Calu3 (cell line): ENCODE measurements at regions not wholly inside any gene's neighbourhood (a gene's known extent, or its start where the extent isn't known, plus 50 kb on each side); places are given as distances from the start of the nearest gene placed in this dataset.
"Not testable (repeated sequence)": the region's sequence is repeated elsewhere in the genome, so short reads cannot be mapped to it uniquely, and the experiment has no call there.

Experiments used
- BruUV-seq: library from RNA; stranded (reverse); fragments of 400-500 nt; replicated peaks from 2 replicates; lab custom pipeline; 2021; lab: Mats Ljungman, UMichigan
- CTCF ChIA-PET: fragments of 300-600 bp; sonication (Branson Sonifier 250); formaldehyde crosslinking; loops from one replicate; lab custom pipeline; 2022; ENCODE audit warnings: antibody characterized with exemption; lab: Charles Lee
- DNase-seq: peaks from one replicate; pipeline ENCODE4 v3.0.0; 2022
- H3K27ac Mint-ChIP-seq: one replicate; pipeline ENCODE4 v1.8.0; 2022; ENCODE audit warnings: mixed read lengths; ENCODE audit not compliant: unreplicated experiment
- H3K27me3 Mint-ChIP-seq: one replicate; pipeline ENCODE4 v1.8.0; 2022; ENCODE audit warnings: mixed read lengths; ENCODE audit not compliant: unreplicated experiment
- H3K36me3 Mint-ChIP-seq: one replicate; pipeline ENCODE4 v1.8.0; 2022; ENCODE audit warnings: mild to moderate bottlenecking, moderate library complexity, mixed read lengths; ENCODE audit not compliant: insufficient read depth, unreplicated experiment
- H3K4me1 Mint-ChIP-seq: one replicate; pipeline ENCODE4 v1.8.0; 2022; ENCODE audit warnings: mild to moderate bottlenecking, low read depth, mixed read lengths; ENCODE audit not compliant: unreplicated experiment
- H3K4me3 Mint-ChIP-seq: one replicate; pipeline ENCODE4 v1.8.0; 2022; ENCODE audit warnings: mild to moderate bottlenecking, low read depth, moderate library complexity, mixed read lengths; ENCODE audit not compliant: unreplicated experiment
- H3K9me3 Mint-ChIP-seq: one replicate; pipeline ENCODE4 v1.8.0; 2022; ENCODE audit warnings: low read depth, mixed read lengths; ENCODE audit not compliant: unreplicated experiment
- intact Hi-C: fragments of 100-400 bp; cut with micrococcal nuclease; formaldehyde crosslinking; loops from one replicate; pipeline ENCODE4 v1.10.0; 2022; ENCODE audit not compliant: unreplicated experiment
- TF ChIP-seq, protein P1 (sequence below): fragments of 200-600 bp; IDR thresholded peaks from one replicate; pipeline ENCODE4 v1.8.0; 2022; ENCODE audit warnings: antibody characterized with exemption; ENCODE audit not compliant: unreplicated experiment

DNA sequence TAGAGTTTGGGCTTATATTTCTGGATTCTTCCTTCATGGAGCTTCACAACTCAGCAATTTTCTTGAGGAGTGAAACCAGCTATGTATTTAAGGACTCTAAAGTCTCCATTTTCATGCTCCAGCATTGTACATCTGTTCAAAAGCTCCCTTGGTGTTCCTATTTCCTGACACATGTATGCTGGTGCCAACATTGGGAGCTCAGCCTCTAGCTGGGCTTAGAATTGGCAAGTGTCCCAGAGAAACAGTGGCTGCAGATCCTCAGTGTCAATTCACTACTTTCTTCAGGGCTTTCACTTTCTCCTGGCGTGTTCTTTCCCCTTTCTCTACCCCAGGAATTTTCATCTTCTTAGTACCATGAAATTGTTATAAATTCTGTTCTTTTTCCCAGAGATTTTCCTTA, 103.1 kb downstream of the ZNF467 start:
- CTCF ChIA-PET = interaction anchor here (2.1 kb wide), 1 partner anchor 72 kb away, joined by 10 read pairs; no protein-coding TSS in a partner anchor
- peaks cover 11% of the 10 kb centered on the region for H3K4me1 Mint-ChIP-seq
- no peak overlapping the region for H3K4me3 Mint-ChIP-seq
- BruUV-seq = no TSS peak
- intact Hi-C loops = no loop called here
- H3K36me3 Mint-ChIP-seq = no peaks in the 10 kb centered on the region
- DNase-seq = no peak
- no peak overlapping the region for H3K27ac Mint-ChIP-seq
- TF ChIP-seq, protein P1, sequence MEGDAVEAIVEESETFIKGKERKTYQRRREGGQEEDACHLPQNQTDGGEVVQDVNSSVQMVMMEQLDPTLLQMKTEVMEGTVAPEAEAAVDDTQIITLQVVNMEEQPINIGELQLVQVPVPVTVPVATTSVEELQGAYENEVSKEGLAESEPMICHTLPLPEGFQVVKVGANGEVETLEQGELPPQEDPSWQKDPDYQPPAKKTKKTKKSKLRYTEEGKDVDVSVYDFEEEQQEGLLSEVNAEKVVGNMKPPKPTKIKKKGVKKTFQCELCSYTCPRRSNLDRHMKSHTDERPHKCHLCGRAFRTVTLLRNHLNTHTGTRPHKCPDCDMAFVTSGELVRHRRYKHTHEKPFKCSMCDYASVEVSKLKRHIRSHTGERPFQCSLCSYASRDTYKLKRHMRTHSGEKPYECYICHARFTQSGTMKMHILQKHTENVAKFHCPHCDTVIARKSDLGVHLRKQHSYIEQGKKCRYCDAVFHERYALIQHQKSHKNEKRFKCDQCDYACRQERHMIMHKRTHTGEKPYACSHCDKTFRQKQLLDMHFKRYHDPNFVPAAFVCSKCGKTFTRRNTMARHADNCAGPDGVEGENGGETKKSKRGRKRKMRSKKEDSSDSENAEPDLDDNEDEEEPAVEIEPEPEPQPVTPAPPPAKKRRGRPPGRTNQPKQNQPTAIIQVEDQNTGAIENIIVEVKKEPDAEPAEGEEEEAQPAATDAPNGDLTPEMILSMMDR = no peak
- no peaks in the 10 kb centered on the region for H3K9me3 Mint-ChIP-seq
- peaks cover 73% of the 10 kb centered on the region for H3K27me3 Mint-ChIP-seq

DNA sequence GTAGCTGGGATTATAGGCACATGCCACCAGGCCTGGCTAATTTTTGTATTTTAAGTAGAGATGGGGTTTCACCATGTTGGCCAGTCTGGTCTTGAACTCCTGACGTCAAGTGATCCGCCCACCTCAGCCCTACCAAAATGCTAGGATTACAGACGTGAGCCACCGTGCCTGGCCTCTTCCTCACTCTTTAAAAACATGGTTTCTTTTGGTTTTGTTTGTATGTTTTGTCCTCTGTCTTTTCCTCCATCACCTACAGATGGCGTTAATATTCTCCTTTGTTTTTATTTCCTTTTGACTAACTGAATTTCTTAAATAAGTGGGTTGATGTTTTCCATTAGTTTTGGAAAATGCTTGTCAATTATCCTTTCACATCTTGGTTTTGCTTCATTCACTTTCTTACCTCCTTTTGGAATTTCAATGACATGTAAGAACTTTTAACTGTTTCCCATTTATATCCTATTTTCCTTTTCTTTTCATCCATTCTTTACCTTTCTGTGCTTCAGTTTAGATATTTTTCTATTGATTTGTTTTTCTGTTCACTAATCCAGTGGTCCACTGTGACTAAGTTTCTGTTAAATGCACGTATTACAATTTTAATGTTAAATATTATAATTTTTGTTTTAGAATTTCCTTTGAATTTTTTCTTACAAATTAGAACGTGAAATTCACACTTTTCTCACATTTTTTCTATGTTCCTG, 104.1 kb downstream of the ZNF467 start:
- H3K4me3 Mint-ChIP-seq = no peak overlapping the region
- TF ChIP-seq, protein P1 = peak; percentile 22

DNA sequence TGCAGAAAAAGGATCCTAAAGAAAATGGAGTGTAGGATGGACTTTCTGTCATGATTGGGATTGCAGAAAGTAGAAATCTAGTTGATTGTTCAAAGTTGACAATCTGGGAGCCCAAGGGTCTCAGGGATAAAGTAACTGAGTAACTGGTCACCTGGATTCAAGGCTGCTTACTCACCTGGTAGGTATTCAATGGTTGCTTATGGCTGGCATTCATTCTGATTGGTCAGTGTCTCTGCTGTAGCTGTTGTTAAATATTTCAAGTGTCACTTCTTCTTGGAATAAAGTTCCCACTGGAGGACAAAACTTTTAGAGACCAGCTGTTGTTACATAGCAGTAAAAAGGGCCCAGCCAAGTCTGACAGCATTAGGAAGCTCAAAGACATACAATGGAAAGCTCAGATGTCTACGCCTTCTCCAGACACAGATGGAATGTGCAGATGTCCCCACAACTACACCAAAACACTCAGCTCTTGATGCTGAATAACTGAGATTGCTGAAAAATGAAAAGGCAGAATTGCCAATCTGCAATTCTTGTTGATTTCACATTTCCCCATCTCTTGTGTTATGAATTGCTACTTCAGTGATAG, 106.9 kb downstream of the ZNF467 start:
- Mint-ChIP-seq H3K4me1 (peaks cover 11% of the 10 kb centered on the region), H3K4me3 (no peak overlapping the region), H3K27ac (no peak overlapping the region), H3K27me3 (peaks cover 58% of the 10 kb centered on the region), H3K36me3 (no peaks in the 10 kb centered on the region), H3K9me3 (no peaks in the 10 kb centered on the region)
- intact Hi-C loops = no loop called here
- CTCF ChIA-PET = interaction anchor here (1.1 kb wide), 1 partner anchor 42 kb away, joined by 3 read pairs; no protein-coding TSS in a partner anchor
- TF ChIP-seq, protein P1 = no peak
- BruUV-seq = no TSS peak
- DNase-seq = no peak

More for the DNA sequence above, 104.1 kb downstream of the ZNF467 start:
- no peak for DNase-seq
- no peak overlapping the region for H3K27ac Mint-ChIP-seq
- peaks cover 11% of the 10 kb centered on the region for H3K4me1 Mint-ChIP-seq
- H3K9me3 Mint-ChIP-seq = no peaks in the 10 kb centered on the region
- intact Hi-C loops = loop anchor here (1.0 kb wide), 1 partner anchor 73 kb away; no protein-coding TSS in a partner anchor
- CTCF ChIA-PET = interaction anchor here (0.7 kb wide), 1 partner anchor 184 kb away, joined by 3 read pairs; no protein-coding TSS in a partner anchor
- BruUV-seq = no TSS peak
- H3K27me3 Mint-ChIP-seq = peaks cover 67% of the 10 kb centered on the region
- H3K36me3 Mint-ChIP-seq = no peaks in the 10 kb centered on the region

DNA sequence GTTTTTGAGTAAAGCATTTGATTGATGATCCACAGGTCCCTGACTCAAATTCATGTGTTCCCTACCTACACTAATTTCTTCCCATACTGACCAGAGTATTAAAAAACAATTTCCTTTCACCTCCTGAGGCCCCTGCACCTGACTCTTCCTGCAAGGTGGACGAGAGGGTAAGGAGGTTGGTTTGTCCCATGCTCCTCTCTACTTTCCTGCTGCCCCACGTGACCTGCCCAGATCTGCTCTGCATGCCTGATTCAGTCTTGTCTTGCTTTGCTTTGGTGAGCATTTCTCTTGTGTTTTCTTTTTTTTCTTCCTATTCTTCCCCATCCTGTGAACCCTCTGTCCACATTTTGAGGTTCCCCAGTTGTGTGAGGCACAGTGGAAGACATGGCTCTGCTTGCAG, 107.8 kb downstream of the ZNF467 start:
- H3K4me1 Mint-ChIP-seq = peaks cover 11% of the 10 kb centered on the region
- H3K36me3 Mint-ChIP-seq, H3K9me3 Mint-ChIP-seq, H3K27ac Mint-ChIP-seq, intact Hi-C loops, DNase-seq, H3K4me3 Mint-ChIP-seq, BruUV-seq: not testable (repeated sequence)
- CTCF ChIA-PET = interaction anchor here (0.7 kb wide), 1 partner anchor 76 kb away, joined by 3 read pairs; no protein-coding TSS in a partner anchor
- H3K27me3 Mint-ChIP-seq = peaks cover 58% of the 10 kb centered on the region
